Mesenchymal stem cell (in vitro differentiated cells and primary cell): ENCODE measurements at regions not wholly inside any gene's neighbourhood (a gene's known extent, or its start where the extent isn't known, plus 50 kb on each side); places are given as distances from the start of the nearest gene placed in this dataset.

ENCODE experiments used
- DNase-seq: peaks from one replicate; pipeline ENCODE4 v3.0.0-alpha.2; 2013
- H2AFZ ChIP-seq: one replicate; pipeline ENCODE4 v1.6.1; 2013; ENCODE audit warnings: low read depth, mild to moderate bottlenecking, control low read depth, inconsistent platforms, low read length, moderate library complexity
- H2AK5ac ChIP-seq: 2 replicates; pipeline ENCODE4 v1.6.1; 2013; ENCODE audit warnings: low read length, moderate library complexity, mild to moderate bottlenecking, inconsistent platforms; ENCODE audit not compliant: severe bottlenecking
- H2BK120ac ChIP-seq: one replicate; pipeline ENCODE4 v1.6.1; 2013; ENCODE audit warnings: low read depth, mild to moderate bottlenecking, inconsistent platforms, low read length, moderate library complexity
- H2BK12ac ChIP-seq, 2 experiments: one replicate each; pipeline ENCODE4 v1.6.1; 2013; ENCODE audit warnings: inconsistent platforms in 2 of 2, low read length in 2 of 2, mild to moderate bottlenecking in 2 of 2, moderate library complexity in 2 of 2, control low read depth in 1 of 2
- H2BK15ac ChIP-seq: one replicate; pipeline ENCODE4 v1.6.1; 2013; ENCODE audit warnings: mild to moderate bottlenecking, low read depth, inconsistent platforms; ENCODE audit not compliant: poor library complexity, severe bottlenecking
- H2BK5ac ChIP-seq: 2 replicates; pipeline ENCODE4 v1.6.1; 2013; ENCODE audit warnings: low read depth, mild to moderate bottlenecking, low read length, control low read depth, inconsistent platforms; ENCODE audit not compliant: poor library complexity, severe bottlenecking
- H3K14ac ChIP-seq, 2 experiments: one replicate each; pipeline ENCODE4 v1.6.1; 2013; ENCODE audit warnings: inconsistent platforms in 2 of 2, low read length in 2 of 2, control low read depth in 1 of 2, mild to moderate bottlenecking in 1 of 2, moderate library complexity in 1 of 2
- H3K18ac ChIP-seq, 2 experiments: one replicate each; pipeline ENCODE4 v1.6.1; 2013; ENCODE audit warnings: inconsistent platforms in 2 of 2, low read length in 2 of 2, control low read depth in 1 of 2, low read depth in 1 of 2, mild to moderate bottlenecking in 1 of 2
- H3K23ac ChIP-seq, 2 experiments: one replicate each; pipeline ENCODE4 v1.6.1; 2013; ENCODE audit warnings: inconsistent platforms in 2 of 2, low read length in 2 of 2, mild to moderate bottlenecking in 2 of 2, moderate library complexity in 2 of 2, control low read depth in 1 of 2
- H3K27ac ChIP-seq: 2 replicates; pipeline ENCODE4 v1.5.1; 2013; ENCODE audit warnings: mild to moderate bottlenecking, moderate library complexity, low read length, control low read depth, inconsistent platforms; ENCODE audit not compliant: poor library complexity, severe bottlenecking
- H3K27me3 ChIP-seq, 2 experiments: 2 replicates each; pipeline versions ENCODE4 v1.6.1 to v1.7.0; 2013; ENCODE audit warnings: low read length in 2 of 2, mild to moderate bottlenecking in 2 of 2, moderate library complexity in 2 of 2, control low read depth in 1 of 2, inconsistent platforms in 1 of 2; ENCODE audit not compliant: control insufficient read depth in 1 of 2, insufficient read depth in 1 of 2
- H3K36me3 ChIP-seq, 2 experiments: 2 replicates each; pipeline versions ENCODE4 v1.6.1 to v1.7.0; 2013; ENCODE audit warnings: low read length in 2 of 2, control low read depth in 1 of 2, inconsistent platforms in 1 of 2, low read depth in 1 of 2, mild to moderate bottlenecking in 1 of 2; ENCODE audit not compliant: insufficient read depth in 2 of 2, control insufficient read depth in 1 of 2
- H3K4ac ChIP-seq, 2 experiments: one replicate each; pipeline ENCODE4 v1.6.1; 2013; ENCODE audit warnings: inconsistent platforms in 2 of 2, low read length in 2 of 2, mild to moderate bottlenecking in 2 of 2, moderate library complexity in 2 of 2, control low read depth in 1 of 2, low read depth in 1 of 2
- H3K4me1 ChIP-seq: 2 replicates; pipeline ENCODE4 v1.6.1; 2013; ENCODE audit warnings: low read depth, low read length, control low read depth; ENCODE audit not compliant: control insufficient read depth, insufficient read depth
- H3K4me2 ChIP-seq: 2 replicates; pipeline ENCODE4 v1.6.1; 2013; ENCODE audit warnings: low read length, mild to moderate bottlenecking, inconsistent platforms; ENCODE audit not compliant: poor library complexity, severe bottlenecking
- H3K4me3 ChIP-seq, 2 experiments: 2 replicates each; pipeline versions ENCODE4 v1.5.1 to v1.7.0; 2013; ENCODE audit warnings: low read length in 2 of 2, mild to moderate bottlenecking in 2 of 2, control low read depth in 1 of 2, low read depth in 1 of 2; ENCODE audit not compliant: insufficient read depth in 1 of 2
- H3K79me1 ChIP-seq: replicated peaks from 2 replicates; pipeline ENCODE4 v1.6.1; 2013; ENCODE audit warnings: mild to moderate bottlenecking, control low read depth, low read length, inconsistent platforms; ENCODE audit not compliant: poor library complexity, severe bottlenecking
- H3K9ac ChIP-seq: 2 replicates; pipeline ENCODE4 v1.7.0; 2013; ENCODE audit warnings: mild to moderate bottlenecking, low read length, moderate library complexity
- H3K9me3 ChIP-seq: 2 replicates; pipeline ENCODE4 v1.7.0; 2013; ENCODE audit warnings: mild to moderate bottlenecking, low read length; ENCODE audit not compliant: control insufficient read depth
- H4K8ac ChIP-seq: one replicate; pipeline ENCODE4 v1.6.1; 2013; ENCODE audit warnings: inconsistent platforms, mild to moderate bottlenecking, low read length, moderate library complexity
- H4K91ac ChIP-seq: one replicate; pipeline ENCODE4 v1.6.1; 2013; ENCODE audit warnings: mild to moderate bottlenecking, low read length, inconsistent platforms
- WGBS: methylation state at CpG from one replicate; pipeline ENCODE4 v1.1.7; 2013; ENCODE audit warnings: mixed read lengths; 5-methylcytosine and 5-hydroxymethylcytosine counted together

- no peak overlapping the region for H3K9ac ChIP-seq
- H2BK12ac ChIP-seq: no peak overlapping the region
- no peaks in the 10 kb centered on the region for H3K79me1 ChIP-seq
- H2BK5ac ChIP-seq: no peak overlapping the region
- peak overlapping the region; percentile 27 for H2AFZ ChIP-seq
- no peak overlapping the region for H3K14ac ChIP-seq
- H3K27me3 ChIP-seq: no peaks in the 10 kb centered on the region
- no peak overlapping the region for H2BK15ac ChIP-seq
- WGBS: 93% methylated on average over 1 of the region's 1 CpG
- H2BK120ac ChIP-seq: no peak overlapping the region
- H3K4ac ChIP-seq: no peak overlapping the region
- H3K4me2 ChIP-seq: no peak overlapping the region
- DNase-seq: no peak
- no peaks in the 10 kb centered on the region for H3K36me3 ChIP-seq
- H3K9me3 ChIP-seq: peaks cover 51% of the 10 kb centered on the region
- H4K91ac ChIP-seq: no peak overlapping the region
- no peak overlapping the region for H3K4me3 ChIP-seq
- H4K8ac ChIP-seq: no peak overlapping the region
- H3K4me1 ChIP-seq: no peaks in the 10 kb centered on the region
- no peak overlapping the region for H3K18ac ChIP-seq
- H2AK5ac ChIP-seq: no peak overlapping the region
- no peak overlapping the region for H3K27ac ChIP-seq
- no peak overlapping the region for H3K23ac ChIP-seq
Measured at GRCh38 chr3:176512037-176512436, 685.2 kb downstream of the TBL1XR1 start.

DNA sequence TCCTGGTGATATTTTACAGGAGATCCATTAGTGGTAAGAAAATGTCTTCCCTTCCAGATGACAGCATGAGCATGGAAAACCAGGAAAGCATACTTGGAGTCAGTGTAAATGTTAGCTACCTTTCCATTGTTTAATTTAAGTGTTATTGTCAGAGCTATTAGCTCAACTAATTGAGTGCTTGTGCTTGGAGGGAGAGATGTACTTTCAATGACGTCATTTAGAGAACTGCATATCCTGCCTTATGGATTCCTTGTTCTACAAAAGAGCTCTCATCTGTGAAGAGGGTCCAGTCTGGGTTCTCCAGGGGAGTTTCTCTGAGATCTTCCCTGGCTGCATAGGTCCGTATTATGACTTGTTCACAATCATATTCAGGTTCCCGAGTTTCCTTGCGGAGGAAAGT lies 687.2 kb downstream of the TBL1XR1 start:
- Histone ChIP-seq H4K91ac (no peak overlapping the region), H3K27ac (no peak overlapping the region), H4K8ac (no peak overlapping the region), H3K36me3 (no peaks in the 10 kb centered on the region), H2AFZ (no peak overlapping the region), H3K4me2 (no peak overlapping the region), H3K4me1 (no peaks in the 10 kb centered on the region), H3K14ac (no peak overlapping the region), H3K4me3 (no peak overlapping the region), H3K27me3 (no peaks in the 10 kb centered on the region), H2AK5ac (no peak overlapping the region), H3K79me1 (no peaks in the 10 kb centered on the region), H2BK5ac (no peak overlapping the region), H3K9ac (no peak overlapping the region), H2BK12ac (no peak overlapping the region), H3K18ac (no peak overlapping the region), H2BK120ac (no peak overlapping the region), H3K9me3 (peaks cover 44% of the 10 kb centered on the region), H3K4ac (no peak overlapping the region), H2BK15ac (no peak overlapping the region), H3K23ac (no peak overlapping the region)
- DNase-seq: no peak
- 92% methylated on average over 4 of the region's 4 CpGs for WGBS

- H3K4ac ChIP-seq: no peak overlapping the region
- no peak overlapping the region for H2AK5ac ChIP-seq
- H2BK120ac ChIP-seq: no peak overlapping the region
- no peaks in the 10 kb centered on the region for H3K27me3 ChIP-seq
- no peaks in the 10 kb centered on the region for H3K79me1 ChIP-seq
- H3K4me1 ChIP-seq: no peaks in the 10 kb centered on the region
- no peaks in the 10 kb centered on the region for H3K36me3 ChIP-seq
- H2BK5ac ChIP-seq: no peak overlapping the region
- H3K27ac ChIP-seq: no peak overlapping the region
- H3K14ac ChIP-seq: no peak overlapping the region
- H2AFZ ChIP-seq: no peak overlapping the region
- H3K9ac ChIP-seq: no peak overlapping the region
- H4K8ac ChIP-seq: no peak overlapping the region
- no peak for DNase-seq
- no peak overlapping the region for H3K4me3 ChIP-seq
- H3K23ac ChIP-seq: no peak overlapping the region
- H2BK12ac ChIP-seq: no peak overlapping the region
- no peak overlapping the region for H3K18ac ChIP-seq
- peaks cover 6% of the 10 kb centered on the region for H3K9me3 ChIP-seq
- H2BK15ac ChIP-seq: no peak overlapping the region
- no peak overlapping the region for H4K91ac ChIP-seq
- 54% methylated on average over 9 of the region's 9 CpGs for WGBS
- no peak overlapping the region for H3K4me2 ChIP-seq
Measured at GRCh38 chr3:176505878-176506621, 691.2 kb downstream of the TBL1XR1 start.

- Histone ChIP-seq H3K14ac (no peak overlapping the region), H3K36me3 (no peaks in the 10 kb centered on the region), H2BK15ac (no peak overlapping the region), H3K18ac (no peak overlapping the region), H2BK5ac (no peak overlapping the region), H3K4me3 (no peak overlapping the region), H3K4me2 (no peak overlapping the region), H2AK5ac (no peak overlapping the region), H3K27ac (no peak overlapping the region), H3K23ac (no peak overlapping the region), H3K4ac (no peak overlapping the region), H2BK12ac (no peak overlapping the region), H4K8ac (no peak overlapping the region), H3K27me3 (no peaks in the 10 kb centered on the region), H2AFZ (no peak overlapping the region), H2BK120ac (no peak overlapping the region), H3K79me1 (no peaks in the 10 kb centered on the region), H4K91ac (no peak overlapping the region), H3K9ac (no peak overlapping the region), H3K9me3 (no peaks in the 10 kb centered on the region), H3K4me1 (no peaks in the 10 kb centered on the region)
- DNase-seq: no peak
- WGBS: 93% methylated on average over 2 of the region's 3 CpGs
Measured at GRCh38 chr3:176491084-176491483, 706.2 kb downstream of the TBL1XR1 start.
